GM21576 (cell line): ENCODE measurements at regions not wholly inside any gene's neighbourhood (a gene's known extent, or its start where the extent isn't known, plus 50 kb on each side); places are given as distances from the start of the nearest gene placed in this dataset.
A peak's percentile ranks its signal among the peaks of the same experiment; 100 is the strongest.
"Not testable (repeated sequence)": the region's sequence is repeated elsewhere in the genome, so short reads cannot be mapped to it uniquely, and the experiment has no call there.

Source experiments
- ATAC-seq: cut with Tn5 transposase; IDR thresholded peaks from one replicate; pipeline ENCODE4 v1.9.1; 2021; ENCODE audit warnings: mild to moderate bottlenecking, moderate library complexity; ENCODE audit not compliant: unreplicated experiment

GRCh38 chr14:36418937-36419336 is 98.5 kb upstream of the MBIP start:
- no peak for ATAC-seq

- not testable (repeated sequence) for ATAC-seq
These were observed 91.5 kb upstream of the MBIP start for GRCh38 chr14:36411951-36412350.

DNA sequence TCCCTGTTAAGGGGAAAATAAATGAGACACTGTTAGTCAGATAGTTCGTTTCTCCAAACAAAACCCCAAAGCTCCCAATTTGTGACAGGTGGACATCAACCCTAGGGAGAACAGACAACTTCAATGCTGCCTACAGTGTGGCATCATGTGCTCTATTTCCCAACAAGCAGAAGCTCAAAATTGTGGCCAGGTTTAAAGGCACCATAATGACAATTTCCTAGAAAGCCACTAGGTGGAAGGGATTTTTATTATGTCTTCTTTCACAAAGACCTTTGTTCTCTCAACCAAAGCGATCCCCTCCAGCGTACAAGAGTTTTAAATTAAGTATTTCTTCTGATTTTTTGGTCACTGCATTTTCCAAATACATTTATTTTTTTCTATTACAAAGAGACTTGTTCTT is 88.0 kb upstream of the MBIP start:
- no peak for ATAC-seq

DNA sequence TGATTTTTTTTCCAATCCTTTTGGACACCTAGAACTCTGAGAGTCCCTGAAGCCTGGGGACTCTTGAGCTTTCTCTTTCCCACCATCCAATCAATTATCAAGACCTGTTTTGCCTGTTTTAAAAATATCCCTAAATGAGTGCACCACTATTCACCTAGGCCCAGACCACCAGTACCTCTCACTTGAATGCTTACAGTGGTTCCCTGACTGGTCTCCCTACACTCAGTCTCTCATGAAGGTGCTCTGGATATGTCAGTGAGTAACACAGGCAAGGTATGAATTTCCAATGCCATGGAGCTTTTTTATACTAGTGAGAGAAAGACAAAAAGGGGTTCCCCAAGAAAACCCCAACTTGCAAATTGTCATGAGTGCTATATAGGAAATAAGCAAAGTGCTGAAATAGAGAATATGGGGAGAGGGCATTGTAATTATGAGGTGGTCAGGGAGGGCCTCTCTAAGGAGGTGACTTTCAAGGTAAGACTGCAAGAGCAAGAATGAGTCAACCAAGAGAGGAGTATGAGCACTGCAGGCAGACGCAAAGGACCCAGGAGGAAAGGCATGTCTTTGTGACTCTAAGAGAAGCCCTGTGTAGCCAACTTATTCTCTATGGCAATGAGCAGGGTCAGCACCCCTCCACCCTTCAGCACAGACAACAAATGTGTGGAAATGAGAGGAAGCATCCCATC is 85.3 kb upstream of the MBIP start:
- no peak for ATAC-seq

DNA sequence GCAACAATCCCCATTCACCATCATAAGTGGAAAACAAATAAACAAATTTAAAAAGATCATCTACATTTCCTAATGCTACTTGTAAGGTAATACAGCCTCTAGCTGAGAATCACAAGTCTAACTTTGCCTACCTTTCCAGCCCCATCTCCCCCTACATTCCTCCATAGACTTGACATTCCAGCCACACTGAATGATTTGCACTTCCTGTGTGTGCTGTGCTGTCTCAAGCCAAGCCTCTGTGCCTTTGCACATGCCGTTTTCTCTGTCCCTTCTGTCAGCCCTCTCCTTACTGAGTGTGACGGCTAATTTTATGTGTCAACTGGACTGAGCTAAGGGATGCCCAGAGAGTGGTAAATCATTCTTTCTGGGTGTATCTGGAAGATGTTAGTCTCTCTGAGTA is 82.4 kb upstream of the MBIP start:
- ATAC-seq = no peak

DNA sequence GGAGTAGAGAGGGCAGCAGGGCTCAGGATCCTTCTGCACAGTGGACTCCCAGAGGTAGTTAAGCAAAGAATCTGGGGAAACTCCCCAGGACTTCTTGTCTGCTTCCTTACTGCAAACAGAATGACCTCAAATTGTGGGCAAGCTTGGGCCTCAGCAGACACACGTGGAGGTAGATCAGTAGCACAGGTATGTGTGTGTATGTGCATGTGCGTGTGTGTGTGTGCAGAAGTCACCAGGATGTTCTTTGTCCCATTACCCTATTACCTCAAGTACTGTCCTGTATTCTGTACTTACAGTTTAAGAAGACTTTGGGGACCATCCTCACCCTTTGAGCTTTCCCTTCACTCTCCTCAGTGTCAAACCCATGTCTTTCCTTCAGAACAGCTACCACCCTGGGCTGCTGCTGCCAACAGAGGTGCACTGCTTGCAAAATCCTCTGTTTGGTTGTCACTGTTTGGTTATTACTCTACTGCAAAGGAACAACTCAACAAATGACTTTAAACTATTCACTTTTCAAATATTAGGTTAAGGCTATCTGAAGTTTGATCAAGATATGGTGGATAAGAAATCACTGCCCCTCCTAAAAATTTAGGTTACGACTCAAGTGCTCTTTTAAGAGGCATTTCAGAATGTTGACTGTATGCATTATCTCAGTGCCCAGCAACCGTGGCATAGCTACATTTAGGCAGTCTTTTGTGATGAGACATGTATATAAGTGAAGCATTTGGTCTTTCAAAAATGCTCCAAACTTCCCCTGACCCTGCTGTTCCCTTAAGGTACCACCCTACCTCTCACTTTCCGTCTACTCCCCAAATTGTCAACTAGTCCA is 78.2 kb upstream of the MBIP start:
- no peak for ATAC-seq

GRCh38 chr14:36397357-36397756 is 76.9 kb upstream of the MBIP start:
- no peak for ATAC-seq

DNA sequence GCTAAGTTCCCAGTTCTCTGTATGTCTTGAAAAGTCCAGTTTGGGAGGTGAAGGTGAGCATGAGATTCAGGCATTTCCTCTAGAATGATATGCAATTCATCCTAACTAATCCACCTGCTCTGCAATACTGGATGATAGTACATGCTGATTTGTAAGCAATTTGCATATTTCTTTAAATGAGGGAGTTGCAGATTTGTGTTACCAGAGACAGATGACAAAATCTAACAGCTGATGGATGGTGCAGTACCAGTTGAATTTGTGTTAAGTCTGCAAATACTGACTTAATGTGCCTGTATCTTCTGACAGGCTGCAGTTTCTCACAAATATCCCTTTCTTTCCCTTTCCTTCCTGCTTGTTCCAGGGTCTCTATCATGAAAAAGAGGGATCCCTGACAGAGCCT is 76.4 kb upstream of the MBIP start:
- ATAC-seq = no peak

DNA sequence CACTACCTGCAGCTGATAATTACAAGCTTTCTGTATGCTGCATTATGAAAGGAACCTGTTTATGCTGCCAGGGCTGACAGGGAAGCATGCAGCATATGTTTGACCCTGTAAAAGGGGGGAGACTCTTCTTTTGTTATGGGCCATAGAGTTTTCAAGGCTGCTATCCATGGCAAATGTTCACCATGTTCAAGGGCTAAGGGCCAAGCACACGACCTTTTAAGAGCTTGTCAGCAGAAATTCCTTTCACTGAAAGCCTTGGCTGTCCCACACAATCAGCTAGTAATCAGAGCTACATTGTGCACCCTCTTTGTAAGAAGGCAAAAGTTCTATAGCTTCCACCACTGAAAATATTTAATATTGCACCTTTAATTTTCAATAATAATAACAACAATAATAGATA is 74.2 kb upstream of the MBIP start:
- no peak for ATAC-seq

DNA sequence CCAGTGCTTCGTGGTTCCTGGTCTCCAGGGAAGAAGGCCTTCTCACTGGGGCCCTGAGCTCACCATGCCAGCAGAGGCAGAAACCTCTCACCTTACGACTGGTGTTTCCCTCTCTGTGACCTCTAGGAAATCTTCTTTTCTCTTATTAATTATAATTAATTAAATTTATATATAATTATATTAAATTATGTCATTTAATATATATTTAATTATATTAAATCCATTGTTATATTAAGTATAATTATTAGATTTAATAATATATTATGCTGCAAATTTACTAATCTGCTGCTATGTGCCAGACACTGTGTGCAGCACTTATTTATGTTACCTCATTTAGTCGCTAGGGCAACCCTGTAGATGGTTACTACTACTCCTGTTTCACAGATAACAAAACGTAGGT is 70.3 kb upstream of the MBIP start:
- ATAC-seq = no peak

- no peak for ATAC-seq
These were observed 63.5 kb upstream of the MBIP start for GRCh38 chr14:36383767-36384431.

DNA sequence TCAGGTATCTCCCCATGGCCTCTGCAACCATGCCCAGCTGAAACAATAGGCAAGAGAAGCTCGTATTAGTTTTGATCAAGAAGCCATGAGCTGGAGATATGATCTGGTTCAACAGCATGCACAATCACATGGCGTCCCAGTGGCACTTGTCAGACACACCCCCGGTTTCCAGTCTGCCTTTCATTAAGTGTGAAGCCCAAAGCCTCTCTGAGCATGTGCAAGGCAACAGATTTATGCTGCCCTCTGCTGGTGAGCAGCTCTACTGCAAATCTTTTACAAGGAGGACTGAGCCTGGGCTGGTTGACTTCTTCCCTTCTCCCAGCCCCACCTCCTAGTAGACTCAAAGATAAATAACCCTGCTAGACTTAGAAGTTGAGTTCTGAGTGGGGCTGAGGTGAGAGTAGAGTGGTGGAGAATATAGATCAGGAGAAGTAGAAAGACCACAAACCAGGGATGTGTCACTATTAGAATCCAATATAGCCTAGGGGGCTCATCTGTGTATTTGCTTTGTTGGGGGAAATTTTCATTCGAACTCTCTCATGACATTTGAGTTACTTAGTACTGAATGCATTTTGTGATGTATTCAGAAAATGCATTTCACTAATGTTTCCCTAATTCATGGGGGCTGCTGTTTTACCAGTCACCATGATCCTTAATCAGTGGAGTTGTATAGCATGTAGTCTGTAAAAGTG is 53.7 kb upstream of the MBIP start:
- ATAC-seq = peak; percentile 97
